HCT116 (cell line): ENCODE measurements at regions not wholly inside any gene's neighbourhood (a gene's known extent, or its start where the extent isn't known, plus 50 kb on each side); places are given as distances from the start of the nearest gene placed in this dataset.

Experiments used
- CEBPB ChIP-seq: IDR thresholded peaks from 2 replicates; pipeline ENCODE4 v1.6.1; 2012; ENCODE audit warnings: low read depth
- CTCF ChIP-seq, 3 experiments: fragments of 200-600 bp in 1 of 3; sonication (generic) in 1 of 3; IDR thresholded peaks in 2 of 3; conservative IDR thresholded peaks in 1 of 3; 2 replicates each; pipeline ENCODE4 v1.5.1; 2012 to 2017; ENCODE audit warnings: low read depth in 2 of 3, low read length in 2 of 3, antibody characterized with exemption in 1 of 3, borderline replicate concordance in 1 of 3, control low read depth in 1 of 3, mild to moderate bottlenecking in 1 of 3, mixed read lengths in 1 of 3, mixed run types in 1 of 3, moderate library complexity in 1 of 3; ENCODE audit not compliant: insufficient read depth in 1 of 3

- peak in 2 of 3 experiments; percentile 47 to 58; a peak in 4 of 6 replicates for TF ChIP-seq CTCF (IDR thresholded peaks at IDR 0.05 in 2 of 3, conservative IDR thresholded peaks at IDR 0.05 in 1 of 3; ENCODE audit: borderline replicate concordance in 1 of 3, insufficient read depth in 1 of 3, low read depth in 2 of 3, low read length in 2 of 3)
- no peak for TF ChIP-seq CEBPB
These were observed 874.1 kb downstream of the ZPLD1 start for GRCh38 chr3:103308921-103309320.
